SK-N-SH treated with all-trans-retinoic acid at 6 μM for 48 hours (cell line): ENCODE measurements at regions not wholly inside any gene's neighbourhood (a gene's known extent, or its start where the extent isn't known, plus 50 kb on each side); places are given as distances from the start of the nearest gene placed in this dataset.

Experiments
- ATAC-seq: fragments of 200-7000 bp; cut with Tn5 transposase; 3 replicates; pipeline ENCODE4 v1.9.1; 2020; ENCODE audit warnings: mild to moderate bottlenecking, moderate library complexity
- ARNTL ChIP-seq: fragments of 450-650 bp; formaldehyde crosslinking; IDR thresholded peaks from 2 replicates; pipeline ENCODE4 v1.5.0; 2020; ENCODE audit warnings: low read depth, mild to moderate bottlenecking, moderate library complexity, borderline replicate concordance
- BACH2 ChIP-seq: fragments of 250-450 bp; sonication (Bioruptor Pico); IDR thresholded peaks from 2 replicates; pipeline ENCODE4 v1.9.0; 2021; ENCODE audit warnings: mild to moderate bottlenecking, borderline replicate concordance
- CSDC2 ChIP-seq: fragments of 250-450 bp; sonication (Bioruptor Pico); IDR thresholded peaks from 2 replicates; pipeline ENCODE4 v1.5.0; 2020; ENCODE audit warnings: mild to moderate bottlenecking, moderate library complexity
- ESRRG ChIP-seq: fragments of 250-450 bp; sonication (Bioruptor Pico); IDR thresholded peaks from 2 replicates; pipeline ENCODE4 v1.6.1; 2021; ENCODE audit warnings: mild to moderate bottlenecking
- ISL1 ChIP-seq: fragments of 250-450 bp; sonication (Bioruptor Pico); IDR thresholded peaks from 2 replicates; pipeline ENCODE4 v2.1.2; 2022; ENCODE audit warnings: mild to moderate bottlenecking, moderate library complexity
- OSR1 ChIP-seq: fragments of 250-450 bp; sonication (Bioruptor Pico); IDR thresholded peaks from 2 replicates; pipeline ENCODE4 v1.8.0; 2022; ENCODE audit warnings: moderate library complexity, mild to moderate bottlenecking, inconsistent platforms
- PPARA ChIP-seq: fragments of 250-450 bp; sonication (Bioruptor Pico); IDR thresholded peaks from 2 replicates; pipeline ENCODE4 v1.5.0; 2020; ENCODE audit warnings: mild to moderate bottlenecking, borderline replicate concordance
- RARB ChIP-seq: fragments of 250-450 bp; sonication (Bioruptor Pico); IDR thresholded peaks from 2 replicates; pipeline ENCODE4 v1.8.0; 2021; ENCODE audit warnings: mild to moderate bottlenecking, moderate library complexity
- SNAI2 ChIP-seq: fragments of 250-450 bp; sonication (Bioruptor Pico); IDR thresholded peaks from 2 replicates; pipeline ENCODE4 v1.5.0; 2020; ENCODE audit warnings: mild to moderate bottlenecking, moderate library complexity
- TCF4 ChIP-seq: fragments of 250-450 bp; sonication (Bioruptor Pico); IDR thresholded peaks from 2 replicates; pipeline ENCODE4 v1.8.0; 2021; ENCODE audit warnings: mild to moderate bottlenecking, moderate library complexity, borderline replicate concordance
- TOX ChIP-seq: fragments of 250-450 bp; sonication (Bioruptor Pico); IDR thresholded peaks from 2 replicates; pipeline ENCODE4 v1.8.0; 2021; ENCODE audit warnings: mild to moderate bottlenecking, moderate library complexity, borderline replicate concordance
- ZC3H10 ChIP-seq: fragments of 250-450 bp; sonication (Bioruptor Pico); IDR thresholded peaks from 2 replicates; pipeline ENCODE4 v1.5.1; 2021; ENCODE audit warnings: mild to moderate bottlenecking, moderate library complexity
- ZFP3 ChIP-seq: fragments of 250-450 bp; sonication (Bioruptor Pico); IDR thresholded peaks from 2 replicates; pipeline ENCODE4 v1.5.0; 2020; ENCODE audit warnings: mild to moderate bottlenecking, moderate library complexity
- ZFP30 ChIP-seq: fragments of 450-650 bp; formaldehyde crosslinking; IDR thresholded peaks from 2 replicates; pipeline ENCODE4 v1.5.0; 2022; ENCODE audit warnings: mild to moderate bottlenecking, moderate library complexity
- ZNF565 ChIP-seq: fragments of 450-650 bp; formaldehyde crosslinking; conservative IDR thresholded peaks from 2 replicates; pipeline ENCODE4 v1.5.0; 2020; ENCODE audit warnings: low read depth, mild to moderate bottlenecking, moderate library complexity
- ZNF70 ChIP-seq: fragments of 450-650 bp; formaldehyde crosslinking; IDR thresholded peaks from 2 replicates; pipeline ENCODE4 v1.5.0; 2020; ENCODE audit warnings: mild to moderate bottlenecking, moderate library complexity
- ZNF8 ChIP-seq: fragments of 450-650 bp; formaldehyde crosslinking; IDR thresholded peaks from 2 replicates; pipeline ENCODE4 v1.5.0; 2020; ENCODE audit warnings: mild to moderate bottlenecking, moderate library complexity
- TF ChIP-seq, protein P1 (sequence below): fragments of 250-450 bp; sonication (Bioruptor Pico); IDR thresholded peaks from 2 replicates; pipeline ENCODE4 v1.8.0; 2020; ENCODE audit warnings: mild to moderate bottlenecking, moderate library complexity, borderline replicate concordance
- TF ChIP-seq, protein P2 (sequence below): fragments of 250-450 bp; sonication (Bioruptor Pico); IDR thresholded peaks from 2 replicates; pipeline ENCODE4 v1.5.1; 2021; ENCODE audit warnings: mild to moderate bottlenecking, moderate library complexity
- TF ChIP-seq, protein P3 (sequence below): fragments of 250-450 bp; sonication (Bioruptor Pico); IDR thresholded peaks from 2 replicates; pipeline ENCODE4 v1.8.0; 2021; ENCODE audit warnings: low read depth, mild to moderate bottlenecking, moderate library complexity, borderline replicate concordance
- TF ChIP-seq, protein P4 (sequence below): fragments of 250-450 bp; sonication (Bioruptor Pico); IDR thresholded peaks from 2 replicates; pipeline ENCODE4 v1.5.0; 2020; ENCODE audit warnings: mild to moderate bottlenecking, moderate library complexity
- TF ChIP-seq, protein P5 (sequence below): fragments of 250-450 bp; sonication (Bioruptor Pico); IDR thresholded peaks from 2 replicates; pipeline ENCODE4 v1.5.1; 2020; ENCODE audit warnings: low read depth, mild to moderate bottlenecking, moderate library complexity

DNA sequence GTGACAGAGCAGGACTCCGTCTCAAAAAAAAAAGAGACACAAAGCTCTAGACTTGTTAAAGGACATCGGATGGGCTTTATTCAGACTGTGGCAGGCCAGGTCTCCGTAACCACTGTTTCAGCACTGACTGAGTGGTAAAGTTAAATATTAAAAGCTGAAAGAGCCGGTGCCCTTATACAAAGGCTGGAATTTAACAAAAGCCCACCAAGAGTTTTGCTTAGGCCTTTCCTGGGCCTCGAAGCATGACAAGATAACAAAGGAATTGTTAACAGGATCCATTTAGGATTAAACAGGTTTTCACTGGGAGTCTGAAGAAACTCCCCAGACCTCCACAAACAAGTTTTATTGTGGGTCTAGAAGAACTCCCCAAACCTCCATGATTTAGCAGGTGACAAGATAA is 727.8 kb downstream of the TYW1 start:
- TF ChIP-seq TOX (no peak), RARB (CRISPR knock-in tag) (no peak), OSR1 (CRISPR knock-in tag) (no peak), ZC3H10 (no peak)
- TF ChIP-seq, protein P1, sequence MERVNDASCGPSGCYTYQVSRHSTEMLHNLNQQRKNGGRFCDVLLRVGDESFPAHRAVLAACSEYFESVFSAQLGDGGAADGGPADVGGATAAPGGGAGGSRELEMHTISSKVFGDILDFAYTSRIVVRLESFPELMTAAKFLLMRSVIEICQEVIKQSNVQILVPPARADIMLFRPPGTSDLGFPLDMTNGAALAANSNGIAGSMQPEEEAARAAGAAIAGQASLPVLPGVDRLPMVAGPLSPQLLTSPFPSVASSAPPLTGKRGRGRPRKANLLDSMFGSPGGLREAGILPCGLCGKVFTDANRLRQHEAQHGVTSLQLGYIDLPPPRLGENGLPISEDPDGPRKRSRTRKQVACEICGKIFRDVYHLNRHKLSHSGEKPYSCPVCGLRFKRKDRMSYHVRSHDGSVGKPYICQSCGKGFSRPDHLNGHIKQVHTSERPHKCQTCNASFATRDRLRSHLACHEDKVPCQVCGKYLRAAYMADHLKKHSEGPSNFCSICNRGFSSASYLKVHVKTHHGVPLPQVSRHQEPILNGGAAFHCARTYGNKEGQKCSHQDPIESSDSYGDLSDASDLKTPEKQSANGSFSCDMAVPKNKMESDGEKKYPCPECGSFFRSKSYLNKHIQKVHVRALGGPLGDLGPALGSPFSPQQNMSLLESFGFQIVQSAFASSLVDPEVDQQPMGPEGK (CRISPR knock-in tag) = no peak
- TF ChIP-seq, protein P2, sequence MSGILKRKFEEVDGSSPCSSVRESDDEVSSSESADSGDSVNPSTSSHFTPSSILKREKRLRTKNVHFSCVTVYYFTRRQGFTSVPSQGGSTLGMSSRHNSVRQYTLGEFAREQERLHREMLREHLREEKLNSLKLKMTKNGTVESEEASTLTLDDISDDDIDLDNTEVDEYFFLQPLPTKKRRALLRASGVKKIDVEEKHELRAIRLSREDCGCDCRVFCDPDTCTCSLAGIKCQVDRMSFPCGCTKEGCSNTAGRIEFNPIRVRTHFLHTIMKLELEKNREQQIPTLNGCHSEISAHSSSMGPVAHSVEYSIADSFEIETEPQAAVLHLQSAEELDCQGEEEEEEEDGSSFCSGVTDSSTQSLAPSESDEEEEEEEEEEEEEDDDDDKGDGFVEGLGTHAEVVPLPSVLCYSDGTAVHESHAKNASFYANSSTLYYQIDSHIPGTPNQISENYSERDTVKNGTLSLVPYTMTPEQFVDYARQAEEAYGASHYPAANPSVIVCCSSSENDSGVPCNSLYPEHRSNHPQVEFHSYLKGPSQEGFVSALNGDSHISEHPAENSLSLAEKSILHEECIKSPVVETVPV (CRISPR knock-in tag) = no peak
- TF ChIP-seq, protein P3, sequence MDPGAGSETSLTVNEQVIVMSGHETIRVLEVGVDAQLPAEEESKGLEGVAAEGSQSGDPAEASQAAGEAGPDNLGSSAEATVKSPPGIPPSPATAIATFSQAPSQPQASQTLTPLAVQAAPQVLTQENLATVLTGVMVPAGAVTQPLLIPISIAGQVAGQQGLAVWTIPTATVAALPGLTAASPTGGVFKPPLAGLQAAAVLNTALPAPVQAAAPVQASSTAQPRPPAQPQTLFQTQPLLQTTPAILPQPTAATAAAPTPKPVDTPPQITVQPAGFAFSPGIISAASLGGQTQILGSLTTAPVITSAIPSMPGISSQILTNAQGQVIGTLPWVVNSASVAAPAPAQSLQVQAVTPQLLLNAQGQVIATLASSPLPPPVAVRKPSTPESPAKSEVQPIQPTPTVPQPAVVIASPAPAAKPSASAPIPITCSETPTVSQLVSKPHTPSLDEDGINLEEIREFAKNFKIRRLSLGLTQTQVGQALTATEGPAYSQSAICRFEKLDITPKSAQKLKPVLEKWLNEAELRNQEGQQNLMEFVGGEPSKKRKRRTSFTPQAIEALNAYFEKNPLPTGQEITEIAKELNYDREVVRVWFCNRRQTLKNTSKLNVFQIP = no peak
- ATAC-seq = no peak

DNA sequence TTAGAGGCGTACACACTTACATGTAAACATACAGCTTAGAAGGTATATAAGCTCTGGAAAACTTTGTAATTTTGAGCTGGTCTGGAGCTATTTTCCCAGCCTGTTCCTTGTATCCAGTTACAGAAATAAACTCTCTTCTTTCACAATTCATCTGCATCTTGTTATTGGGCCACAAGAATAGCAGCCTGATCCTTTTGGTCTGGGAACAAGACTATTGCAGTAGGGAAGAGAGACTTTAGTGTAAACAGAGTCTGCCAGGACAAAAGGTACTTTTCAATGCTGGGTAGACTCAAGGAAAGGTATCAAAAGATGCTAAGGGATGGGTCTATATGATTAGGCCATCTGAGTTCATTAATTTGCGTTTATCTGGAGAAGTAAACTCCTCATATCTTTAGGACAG is 728.3 kb downstream of the TYW1 start:
- no peak for ATAC-seq
- TF ChIP-seq ZFP3 (CRISPR knock-in tag) (no peak), RARB (CRISPR knock-in tag) (no peak), ZNF565 (CRISPR knock-in tag) (no peak), ESRRG (CRISPR knock-in tag) (no peak), ZFP30 (CRISPR knock-in tag) (no peak), ZNF70 (no peak), ARNTL (CRISPR knock-in tag) (no peak), ISL1 (no peak), CSDC2 (CRISPR knock-in tag) (no peak), BACH2 (CRISPR knock-in tag) (no peak), TOX (no peak), PPARA (CRISPR knock-in tag) (no peak)
- TF ChIP-seq, protein P1 (CRISPR knock-in tag) = no peak
- TF ChIP-seq, protein P2 (CRISPR knock-in tag) = no peak
- TF ChIP-seq, protein P4, sequence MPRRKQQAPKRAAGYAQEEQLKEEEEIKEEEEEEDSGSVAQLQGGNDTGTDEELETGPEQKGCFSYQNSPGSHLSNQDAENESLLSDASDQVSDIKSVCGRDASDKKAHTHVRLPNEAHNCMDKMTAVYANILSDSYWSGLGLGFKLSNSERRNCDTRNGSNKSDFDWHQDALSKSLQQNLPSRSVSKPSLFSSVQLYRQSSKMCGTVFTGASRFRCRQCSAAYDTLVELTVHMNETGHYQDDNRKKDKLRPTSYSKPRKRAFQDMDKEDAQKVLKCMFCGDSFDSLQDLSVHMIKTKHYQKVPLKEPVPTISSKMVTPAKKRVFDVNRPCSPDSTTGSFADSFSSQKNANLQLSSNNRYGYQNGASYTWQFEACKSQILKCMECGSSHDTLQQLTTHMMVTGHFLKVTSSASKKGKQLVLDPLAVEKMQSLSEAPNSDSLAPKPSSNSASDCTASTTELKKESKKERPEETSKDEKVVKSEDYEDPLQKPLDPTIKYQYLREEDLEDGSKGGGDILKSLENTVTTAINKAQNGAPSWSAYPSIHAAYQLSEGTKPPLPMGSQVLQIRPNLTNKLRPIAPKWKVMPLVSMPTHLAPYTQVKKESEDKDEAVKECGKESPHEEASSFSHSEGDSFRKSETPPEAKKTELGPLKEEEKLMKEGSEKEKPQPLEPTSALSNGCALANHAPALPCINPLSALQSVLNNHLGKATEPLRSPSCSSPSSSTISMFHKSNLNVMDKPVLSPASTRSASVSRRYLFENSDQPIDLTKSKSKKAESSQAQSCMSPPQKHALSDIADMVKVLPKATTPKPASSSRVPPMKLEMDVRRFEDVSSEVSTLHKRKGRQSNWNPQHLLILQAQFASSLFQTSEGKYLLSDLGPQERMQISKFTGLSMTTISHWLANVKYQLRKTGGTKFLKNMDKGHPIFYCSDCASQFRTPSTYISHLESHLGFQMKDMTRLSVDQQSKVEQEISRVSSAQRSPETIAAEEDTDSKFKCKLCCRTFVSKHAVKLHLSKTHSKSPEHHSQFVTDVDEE (CRISPR knock-in tag) = no peak
- TF ChIP-seq, all 23 proteins: peak for 0

DNA sequence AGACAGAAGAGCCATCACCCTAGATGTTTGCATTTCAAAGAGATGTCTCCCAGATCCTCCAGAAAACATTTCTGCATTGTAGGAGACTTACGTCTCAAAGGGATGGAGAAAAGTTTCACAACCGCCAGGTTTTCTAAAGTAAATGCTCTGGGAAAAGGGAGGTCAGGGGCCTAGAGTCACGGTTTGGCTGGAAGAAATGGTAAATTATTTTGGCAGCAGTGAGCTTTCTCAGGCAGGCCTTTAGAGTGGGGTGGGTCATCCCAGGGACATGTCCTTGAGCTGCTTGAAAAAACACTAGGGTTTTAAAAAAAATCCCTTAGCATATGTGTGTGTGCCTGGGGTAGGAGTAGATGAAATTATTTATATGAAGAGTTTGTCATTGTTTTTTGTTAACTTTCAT is 728.8 kb downstream of the TYW1 start:
- ATAC-seq = no peak
- no peak for TF ChIP-seq TCF4 (CRISPR knock-in tag)
- no peak for TF ChIP-seq ZFP3 (CRISPR knock-in tag)
- no peak for TF ChIP-seq ZNF70
- no peak for TF ChIP-seq ESRRG (CRISPR knock-in tag)
- TF ChIP-seq, protein P2 (CRISPR knock-in tag) = no peak
- TF ChIP-seq OSR1 (CRISPR knock-in tag) = no peak
- TF ChIP-seq ZNF8 (CRISPR knock-in tag) = no peak
- no peak for TF ChIP-seq ZFP30 (CRISPR knock-in tag)
- TF ChIP-seq, protein P5, sequence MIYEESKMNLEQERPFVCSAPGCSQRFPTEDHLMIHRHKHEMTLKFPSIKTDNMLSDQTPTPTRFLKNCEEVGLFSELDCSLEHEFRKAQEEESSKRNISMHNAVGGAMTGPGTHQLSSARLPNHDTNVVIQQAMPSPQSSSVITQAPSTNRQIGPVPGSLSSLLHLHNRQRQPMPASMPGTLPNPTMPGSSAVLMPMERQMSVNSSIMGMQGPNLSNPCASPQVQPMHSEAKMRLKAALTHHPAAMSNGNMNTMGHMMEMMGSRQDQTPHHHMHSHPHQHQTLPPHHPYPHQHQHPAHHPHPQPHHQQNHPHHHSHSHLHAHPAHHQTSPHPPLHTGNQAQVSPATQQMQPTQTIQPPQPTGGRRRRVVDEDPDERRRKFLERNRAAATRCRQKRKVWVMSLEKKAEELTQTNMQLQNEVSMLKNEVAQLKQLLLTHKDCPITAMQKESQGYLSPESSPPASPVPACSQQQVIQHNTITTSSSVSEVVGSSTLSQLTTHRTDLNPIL (CRISPR knock-in tag) = no peak
- TF ChIP-seq SNAI2 (CRISPR knock-in tag) = no peak
- no peak for TF ChIP-seq TOX
- TF ChIP-seq, all 23 proteins: peak for 0
